HEK293 (cell line): ENCODE measurements at regions not wholly inside any gene's neighbourhood (a gene's known extent, or its start where the extent isn't known, plus 50 kb on each side); places are given as distances from the start of the nearest gene placed in this dataset.

Source experiments
- CTCF ChIA-PET: fragments of 350-600 bp; formaldehyde crosslinking; extraction: SDS; loops from one replicate; lab custom pipeline; 2021; ENCODE audit warnings: antibody characterized with exemption; lab: Yijun Ruan, JAX
- POLR2A ChIA-PET: fragments of 300-600 bp; formaldehyde crosslinking; extraction: SDS; loops from one replicate; lab custom pipeline; 2020; ENCODE audit warnings: antibody characterized with exemption, inconsistent platforms; lab: Yijun Ruan, JAX
- H3K27ac ChIP-seq: fragments of 200-500 bp; sonication (Bioruptor generic); 2 replicates; pipeline ENCODE4 v1.5.1; 2014; ENCODE audit warnings: low read depth, low read length, control low read depth, inconsistent platforms; ENCODE audit errors: extremely low read depth
- H3K36me3 ChIP-seq, 2 experiments: fragments of 200-500 bp in 1 of 2; sonication (Bioruptor generic) in 1 of 2; 1 replicate in 1 of 2; 2 replicates in 1 of 2; pipeline ENCODE4 v1.5.1; 2014 to 2017; ENCODE audit warnings: inconsistent platforms in 2 of 2, low read length in 2 of 2; ENCODE audit not compliant: control insufficient read depth in 2 of 2, insufficient read depth in 1 of 2
- H3K4me1 ChIP-seq: fragments of 200-500 bp; sonication (Bioruptor generic); 2 replicates; pipeline ENCODE4 v1.5.1; 2014; ENCODE audit warnings: mild to moderate bottlenecking, low read length, inconsistent platforms; ENCODE audit not compliant: control insufficient read depth, insufficient read depth
- H3K4me3 ChIP-seq: 2 replicates; pipeline ENCODE4 v1.5.1; 2011; ENCODE audit warnings: low read depth, mild to moderate bottlenecking, control low read depth, low read length, moderate library complexity
- H3K9me3 ChIP-seq: fragments of 200-500 bp; sonication (Bioruptor generic); 2 replicates; pipeline ENCODE4 v1.5.1; 2014; ENCODE audit warnings: low read depth, low read length, inconsistent platforms; ENCODE audit not compliant: control insufficient read depth, insufficient read depth
- BCL6B ChIP-seq: fragments of 450-650 bp; formaldehyde crosslinking; IDR thresholded peaks from 2 replicates; pipeline ENCODE4 v1.5.1; 2017; ENCODE audit warnings: missing biosample characterization, missing genetic modification characterization
- INSM2 ChIP-seq: fragments of 450-650 bp; formaldehyde crosslinking; IDR thresholded peaks from 2 replicates; pipeline ENCODE4 v1.5.1; 2016; ENCODE audit warnings: missing biosample characterization, missing genetic modification characterization
- PBX3 ChIP-seq: sonication (generic); formaldehyde crosslinking; IDR thresholded peaks from 2 replicates; pipeline ENCODE4 v1.8.1; 2022; ENCODE audit warnings: mild to moderate bottlenecking, moderate library complexity, missing genetic modification reagents
- PRDM4 ChIP-seq: fragments of 450-650 bp; formaldehyde crosslinking; IDR thresholded peaks from 2 replicates; pipeline ENCODE4 v1.5.1; 2017; ENCODE audit warnings: missing biosample characterization, missing genetic modification characterization
- SALL2 ChIP-seq: fragments of 450-650 bp; formaldehyde crosslinking; IDR thresholded peaks from 2 replicates; pipeline ENCODE4 v1.5.0; 2017; ENCODE audit warnings: missing biosample characterization, mild to moderate bottlenecking, missing genetic modification characterization, borderline replicate concordance
- SCRT1 ChIP-seq: fragments of 450-650 bp; formaldehyde crosslinking; IDR thresholded peaks from 2 replicates; pipeline ENCODE4 v1.5.1; 2016; ENCODE audit warnings: missing biosample characterization, missing genetic modification characterization, borderline replicate concordance
- YY2 ChIP-seq: fragments of 450-650 bp; formaldehyde crosslinking; IDR thresholded peaks from 2 replicates; pipeline ENCODE4 v1.5.1; 2016; ENCODE audit warnings: missing biosample characterization, missing genetic modification characterization
- ZBTB1 ChIP-seq: fragments of 450-650 bp; formaldehyde crosslinking; IDR thresholded peaks from 2 replicates; pipeline ENCODE4 v1.5.1; 2016; ENCODE audit warnings: missing biosample characterization, missing genetic modification characterization
- ZNF157 ChIP-seq: fragments of 450-650 bp; formaldehyde crosslinking; IDR thresholded peaks from 2 replicates; pipeline ENCODE4 v1.5.1; 2016; ENCODE audit warnings: missing biosample characterization, missing genetic modification characterization
- ZNF18 ChIP-seq: fragments of 450-650 bp; formaldehyde crosslinking; IDR thresholded peaks from 2 replicates; pipeline ENCODE4 v1.5.1; 2016; ENCODE audit warnings: missing biosample characterization, missing genetic modification characterization
- ZNF239 ChIP-seq: fragments of 450-650 bp; formaldehyde crosslinking; IDR thresholded peaks from 2 replicates; pipeline ENCODE4 v1.5.1; 2016; ENCODE audit warnings: missing biosample characterization, missing genetic modification characterization
- ZNF416 ChIP-seq: fragments of 450-650 bp; formaldehyde crosslinking; IDR thresholded peaks from 2 replicates; pipeline ENCODE4 v1.5.1; 2016; ENCODE audit warnings: missing biosample characterization, missing genetic modification characterization
- ZNF426 ChIP-seq: fragments of 450-650 bp; formaldehyde crosslinking; IDR thresholded peaks from 2 replicates; pipeline ENCODE4 v1.5.1; 2017; ENCODE audit warnings: missing biosample characterization, missing genetic modification characterization, mild to moderate bottlenecking, inconsistent platforms, moderate library complexity
- ZNF433 ChIP-seq: fragments of 450-650 bp; formaldehyde crosslinking; IDR thresholded peaks from 2 replicates; pipeline ENCODE4 v1.5.1; 2016; ENCODE audit warnings: missing biosample characterization, missing genetic modification characterization, low read depth
- ZNF48 ChIP-seq: fragments of 450-650 bp; formaldehyde crosslinking; IDR thresholded peaks from 2 replicates; pipeline ENCODE4 v1.5.1; 2016; ENCODE audit warnings: missing biosample characterization, missing genetic modification characterization
- ZNF488 ChIP-seq: fragments of 450-650 bp; formaldehyde crosslinking; IDR thresholded peaks from 2 replicates; pipeline ENCODE4 v1.5.1; 2016; ENCODE audit warnings: missing biosample characterization, missing genetic modification characterization
- ZNF501 ChIP-seq: fragments of 450-650 bp; formaldehyde crosslinking; IDR thresholded peaks from 2 replicates; pipeline ENCODE4 v1.5.1; 2016; ENCODE audit warnings: missing biosample characterization, missing genetic modification characterization
- ZNF514 ChIP-seq: fragments of 450-650 bp; formaldehyde crosslinking; IDR thresholded peaks from 2 replicates; pipeline ENCODE4 v1.5.1; 2016; ENCODE audit warnings: missing biosample characterization, missing genetic modification characterization
- ZNF549 ChIP-seq: fragments of 450-650 bp; IDR thresholded peaks from 2 replicates; pipeline ENCODE4 v1.5.1; 2018; ENCODE audit warnings: missing biosample characterization, missing genetic modification characterization, mild to moderate bottlenecking, inconsistent platforms, moderate library complexity
- ZNF561 ChIP-seq: fragments of 450-650 bp; IDR thresholded peaks from 2 replicates; pipeline ENCODE4 v1.5.1; 2018; ENCODE audit warnings: missing biosample characterization, missing genetic modification characterization, borderline replicate concordance
- ZNF776 ChIP-seq: fragments of 450-650 bp; formaldehyde crosslinking; IDR thresholded peaks from 2 replicates; pipeline ENCODE4 v1.5.0; 2017; ENCODE audit warnings: missing biosample characterization, missing genetic modification characterization, borderline replicate concordance
- ZNF791 ChIP-seq: fragments of 450-650 bp; formaldehyde crosslinking; IDR thresholded peaks from 2 replicates; pipeline ENCODE4 v1.5.1; 2016; ENCODE audit warnings: missing biosample characterization, missing genetic modification characterization
- ZNF837 ChIP-seq: fragments of 450-650 bp; formaldehyde crosslinking; IDR thresholded peaks from 2 replicates; pipeline ENCODE4 v1.5.1; 2016; ENCODE audit warnings: missing biosample characterization, missing genetic modification characterization

GRCh38 chr11:96704847-96705246, 315.0 kb downstream of the JRKL start (continued):
- TF ChIP-seq BCL6B (tag by site-specific recombination): no peak

GRCh38 chr11:96706761-96707160, 316.9 kb downstream of the JRKL start:
- CTCF ChIA-PET: no interaction called here
- no peak overlapping the region for H3K27ac ChIP-seq
- no peak overlapping the region for H3K4me3 ChIP-seq
- TF ChIP-seq INSM2 (tag by site-specific recombination) (no peak), SCRT1 (tag by site-specific recombination) (no peak)
- no peaks in the 10 kb centered on the region for H3K4me1 ChIP-seq
- no peaks in the 10 kb centered on the region for H3K9me3 ChIP-seq
- no peaks in the 10 kb centered on the region for H3K36me3 ChIP-seq
- POLR2A ChIA-PET: no interaction called here

- ChIA-PET CTCF (no interaction called here), POLR2A (no interaction called here)
- TF ChIP-seq PBX3 (CRISPR knock-in tag): no peak
- no peak for TF ChIP-seq SALL2 (tag by site-specific recombination)
- TF ChIP-seq YY2: no peak
- no peak for TF ChIP-seq ZNF239 (tag by site-specific recombination)
- no peak for TF ChIP-seq ZNF561 (tag by site-specific recombination)
- TF ChIP-seq ZNF157: no peak
- no peak for TF ChIP-seq ZNF433 (tag by site-specific recombination)
- no peak for TF ChIP-seq ZNF791 (tag by site-specific recombination)
- no peak for TF ChIP-seq ZBTB1 (tag by site-specific recombination)
- no peak for TF ChIP-seq ZNF837
- no peak for TF ChIP-seq ZNF18
- no peak for TF ChIP-seq ZNF501 (tag by site-specific recombination)
- no peak for TF ChIP-seq ZNF426 (tag by site-specific recombination)
- no peak for TF ChIP-seq ZNF549 (tag by site-specific recombination)
- no peak for TF ChIP-seq PRDM4 (tag by site-specific recombination)
- TF ChIP-seq ZNF514 (tag by site-specific recombination): no peak
- no peak for TF ChIP-seq ZNF488
- no peak for TF ChIP-seq ZNF416 (tag by site-specific recombination)
- TF ChIP-seq ZNF776 (tag by site-specific recombination): no peak
- TF ChIP-seq ZNF48 (tag by site-specific recombination): no peak
Observed at GRCh38 chr11:96707273-96707672, 317.5 kb downstream of the JRKL start.

More at GRCh38 chr11:96707273-96707672, 317.5 kb downstream of the JRKL start:
- Histone ChIP-seq H3K27ac (no peak overlapping the region), H3K4me3 (no peak overlapping the region), H3K4me1 (no peaks in the 10 kb centered on the region), H3K9me3 (no peaks in the 10 kb centered on the region), H3K36me3 (no peaks in the 10 kb centered on the region)
